SIG-M5 (cell line): ENCODE measurements at regions not wholly inside any gene's neighbourhood (a gene's known extent, or its start where the extent isn't known, plus 50 kb on each side); places are given as distances from the start of the nearest gene placed in this dataset.

Experiments used
- DNase-seq: peaks from one replicate; lab custom pipeline; 2025; lab: John Stamatoyannopoulos, UW

GRCh38 chr13:108437496-108437895 lies 168.0 kb downstream of the TNFSF13B start:
- no peak for DNase-seq

GRCh38 chr13:108439556-108439955 lies 170.0 kb downstream of the TNFSF13B start:
- DNase-seq: no peak

GRCh38 chr13:108444448-108444847 lies 174.9 kb downstream of the TNFSF13B start:
- DNase-seq: no peak

GRCh38 chr13:108448891-108449290 lies 179.4 kb downstream of the TNFSF13B start:
- no peak for DNase-seq

- DNase-seq: no peak
Measured at GRCh38 chr13:108451121-108451520, 178.3 kb upstream of the MYO16 start.

- DNase-seq: no peak
Measured at GRCh38 chr13:108455320-108455719, 174.1 kb upstream of the MYO16 start.

GRCh38 chr13:108460043-108460442 lies 169.4 kb upstream of the MYO16 start:
- no peak for DNase-seq

GRCh38 chr13:108460746-108461145 lies 168.7 kb upstream of the MYO16 start:
- no peak for DNase-seq

- no peak for DNase-seq
Measured at GRCh38 chr13:108463340-108463739, 166.1 kb upstream of the MYO16 start.

- DNase-seq: no peak
Measured at GRCh38 chr13:108470921-108471320, 158.5 kb upstream of the MYO16 start.

GRCh38 chr13:108475181-108475580 lies 154.2 kb upstream of the MYO16 start:
- no peak for DNase-seq

- DNase-seq: no peak
Measured at GRCh38 chr13:108477376-108477775, 152.0 kb upstream of the MYO16 start.

- DNase-seq: no peak
Measured at GRCh38 chr13:108478179-108478578, 151.2 kb upstream of the MYO16 start.

GRCh38 chr13:108483981-108484380 lies 145.4 kb upstream of the MYO16 start:
- DNase-seq: no peak

- no peak for DNase-seq
Measured at GRCh38 chr13:108486096-108486495, 143.3 kb upstream of the MYO16 start.

- DNase-seq: no peak
Measured at GRCh38 chr13:108494991-108495645, 134.3 kb upstream of the MYO16 start.

- no peak for DNase-seq
Measured at GRCh38 chr13:108495646-108496361, 133.6 kb upstream of the MYO16 start.

- DNase-seq: no peak
Measured at GRCh38 chr13:108496362-108497210, 132.8 kb upstream of the MYO16 start.

- no peak for DNase-seq
Measured at GRCh38 chr13:108500711-108501110, 128.7 kb upstream of the MYO16 start.

GRCh38 chr13:108508263-108508662 lies 121.1 kb upstream of the MYO16 start:
- DNase-seq: no peak

- DNase-seq: no peak
Measured at GRCh38 chr13:108525827-108526226, 103.6 kb upstream of the MYO16 start.

- DNase-seq: no peak
Measured at GRCh38 chr13:108526286-108526685, 103.1 kb upstream of the MYO16 start.

GRCh38 chr13:108527844-108528243 lies 101.6 kb upstream of the MYO16 start:
- no peak for DNase-seq
